ENCODE measurements at regions not wholly inside any gene's neighbourhood (a gene's known extent, or its start where the extent isn't known, plus 50 kb on each side); places are given as distances from the start of the nearest gene placed in this dataset.

DNA sequence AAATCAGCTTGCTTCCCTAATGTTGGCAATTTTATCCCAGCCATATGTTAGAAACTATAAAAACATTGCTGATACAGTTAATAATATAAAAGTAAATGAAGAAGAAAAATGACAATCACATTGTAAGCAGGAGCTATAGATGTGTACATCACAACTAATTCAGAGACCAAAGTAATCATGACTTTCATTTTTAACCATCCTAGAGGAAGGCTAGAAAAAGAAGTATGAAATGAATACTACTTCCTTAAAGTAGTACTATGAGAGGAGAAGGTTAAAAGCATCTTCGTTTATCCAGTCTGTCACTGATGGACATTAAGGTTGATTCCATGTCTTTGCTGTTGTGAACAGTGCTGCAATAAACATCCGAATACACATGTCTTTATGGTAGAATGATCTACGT is 135.5 kb downstream of the IRS2 start:
- intact Hi-C loops (cut with DNase I): no loop called here
- DNase-seq (no peak), ATAC-seq (ENCODE audit: poor library complexity) (no peak)

DNA sequence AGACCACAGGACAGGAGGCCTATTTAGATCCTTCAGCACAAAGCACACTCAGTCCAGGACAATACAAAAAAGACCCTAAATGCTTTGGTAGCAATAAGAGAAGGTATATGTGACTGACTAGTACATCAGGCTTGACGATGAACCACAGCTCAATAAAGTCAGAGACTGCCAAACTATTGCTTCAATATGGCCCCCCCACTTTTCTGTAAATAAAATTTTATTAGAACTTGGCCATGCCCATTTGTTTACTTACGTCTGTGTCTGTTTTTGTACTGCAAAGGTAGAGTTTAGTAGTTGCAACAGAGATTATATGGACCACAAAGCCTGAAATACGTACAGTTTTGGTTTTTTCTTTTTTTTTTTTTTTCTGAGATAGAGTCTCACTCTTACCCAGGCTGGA is 136.7 kb downstream of the IRS2 start:
- DNase-seq (no peak), ATAC-seq (ENCODE audit: poor library complexity) (no peak)
- intact Hi-C loops (cut with DNase I): no loop called here

DNA sequence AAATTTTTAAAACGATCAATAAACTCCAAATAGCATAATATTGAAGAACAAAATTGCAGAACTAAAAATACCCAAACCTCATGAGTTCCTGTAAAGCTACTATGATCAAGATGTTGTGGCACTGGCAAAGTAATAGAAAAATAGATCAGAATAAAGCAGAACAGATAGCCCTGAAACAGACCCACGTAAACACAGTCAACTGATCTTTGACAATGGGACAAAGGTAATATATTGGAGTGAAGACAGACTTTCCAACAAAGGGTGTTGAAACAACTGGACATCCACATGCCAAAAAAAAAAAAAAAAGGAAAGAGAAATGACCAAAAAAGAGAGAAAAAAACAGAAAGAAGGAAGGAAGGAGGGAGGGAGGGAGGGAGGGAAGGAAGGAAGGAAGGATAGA is 138.7 kb downstream of the IRS2 start:
- no peak for ATAC-seq (ENCODE audit: poor library complexity)
- DNase-seq: no peak
- intact Hi-C loops (cut with DNase I): no loop called here

DNA sequence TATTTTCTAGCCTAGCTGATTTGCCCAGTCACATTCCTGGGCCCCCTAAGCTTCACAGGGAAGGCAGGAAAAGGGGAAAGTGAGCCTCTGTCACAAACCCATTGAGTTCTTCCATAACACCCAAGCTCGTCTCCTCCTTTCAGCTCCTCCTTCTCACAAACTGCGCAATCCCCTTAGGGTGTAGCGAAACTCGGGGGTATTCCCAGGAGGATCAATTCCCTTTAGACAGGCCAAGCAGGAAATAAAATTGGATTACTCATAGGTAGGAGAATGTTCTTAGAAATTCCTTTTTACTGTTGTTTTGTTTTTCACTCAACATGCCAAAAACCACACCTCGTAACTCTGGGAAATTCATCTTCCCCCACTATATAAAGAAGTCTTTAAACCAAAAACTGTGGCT is 139.3 kb downstream of the IRS2 start:
- no peak for DNase-seq
- no peak for ATAC-seq (ENCODE audit: poor library complexity)
- intact Hi-C loops (cut with DNase I): no loop called here

DNA sequence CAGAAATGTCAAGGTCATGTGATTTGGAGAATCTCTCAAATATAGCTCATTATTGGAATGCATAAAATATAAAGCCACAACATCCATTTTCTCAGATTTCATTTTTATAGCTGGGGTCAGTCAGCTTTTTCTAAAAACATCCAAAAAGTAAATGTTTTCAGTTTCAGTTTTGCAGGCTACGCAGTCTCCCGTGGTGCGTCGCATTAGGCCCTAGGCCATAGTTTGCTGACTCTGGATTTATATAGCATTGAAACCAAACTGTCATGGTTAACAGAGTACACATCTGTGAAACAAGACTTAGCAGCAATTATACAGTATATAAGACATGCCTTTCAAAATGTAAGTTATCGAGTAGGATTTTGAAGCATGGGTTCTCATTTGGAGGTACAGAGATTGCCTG is 140.0 kb downstream of the IRS2 start:
- ATAC-seq (ENCODE audit: poor library complexity): no peak
- DNase-seq: no peak
- intact Hi-C loops (cut with DNase I): no loop called here

DNA sequence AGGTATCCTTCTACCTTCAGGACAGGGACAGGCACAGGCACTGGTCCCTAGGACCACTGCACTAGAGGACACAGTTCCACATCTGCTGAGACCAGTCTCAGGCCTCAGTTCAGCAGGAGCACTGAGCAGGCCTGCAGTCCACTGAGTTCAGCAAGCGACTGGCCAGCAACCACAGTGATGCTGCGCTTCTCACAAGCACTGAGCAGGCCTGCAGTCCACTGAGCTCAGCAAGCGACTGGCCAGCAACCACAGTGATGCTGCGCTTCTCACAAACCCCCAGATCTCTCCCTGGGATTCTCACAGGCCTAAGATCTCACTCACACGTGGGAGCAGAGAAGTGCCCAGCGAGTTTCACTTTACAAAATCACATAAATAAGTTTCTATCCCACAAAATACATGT is 140.6 kb downstream of the IRS2 start:
- intact Hi-C loops (cut with DNase I): no loop called here
- ATAC-seq (ENCODE audit: poor library complexity) (no peak), DNase-seq (peak; percentile 45)

DNA sequence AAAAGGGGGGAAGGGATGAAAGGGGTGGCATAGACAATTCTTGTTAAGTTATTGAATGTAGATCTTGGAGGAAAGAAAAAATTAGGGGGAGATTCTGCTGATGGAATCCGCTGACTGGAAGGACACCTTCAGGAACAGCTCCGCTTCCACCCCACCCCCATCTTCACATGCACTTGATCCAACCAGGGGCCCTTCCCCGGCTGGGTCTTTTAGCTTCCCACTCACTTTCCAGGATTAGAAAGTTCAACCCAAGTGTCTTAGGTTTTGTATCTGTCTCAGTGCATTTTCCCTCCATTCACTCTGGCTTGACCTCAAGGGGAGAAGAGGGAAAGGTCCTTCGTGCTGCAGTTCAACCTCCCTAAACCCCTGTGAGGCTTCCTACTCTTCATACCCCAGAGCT is 141.4 kb downstream of the IRS2 start:
- no peak for DNase-seq
- no peak for ATAC-seq (ENCODE audit: poor library complexity)
- intact Hi-C loops (cut with DNase I): no loop called here

DNA sequence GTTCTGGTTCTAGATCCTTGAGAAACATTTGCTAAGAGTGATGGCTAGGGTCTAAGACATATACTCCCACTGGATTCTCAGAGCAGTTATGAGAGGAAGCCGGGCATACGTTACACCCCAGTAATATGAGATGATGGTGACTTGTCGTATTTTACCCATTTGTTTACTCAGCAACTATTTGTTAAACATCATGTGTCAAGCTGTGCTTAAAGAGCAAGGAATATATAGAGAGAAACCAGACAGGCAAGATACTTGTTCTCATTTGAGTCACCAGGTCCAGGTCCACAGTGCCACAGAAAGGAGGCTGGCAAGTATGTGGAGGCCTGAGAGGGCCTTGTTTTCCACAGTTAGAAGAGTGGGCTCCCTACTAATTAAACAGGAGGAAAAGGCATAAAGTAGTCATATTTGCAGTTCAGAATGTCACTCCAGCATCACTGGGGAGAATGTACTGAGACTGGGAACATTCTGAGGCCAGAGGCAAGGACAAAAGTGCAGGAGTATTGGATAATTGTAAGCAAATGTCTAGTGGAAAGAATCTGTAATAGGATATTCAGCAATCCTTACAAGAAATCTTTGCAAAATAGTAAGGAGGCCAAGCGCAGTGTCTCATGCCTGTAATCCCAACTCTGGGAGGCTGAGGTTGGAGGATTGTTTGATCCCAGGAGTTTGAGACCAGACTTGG is 142.2 kb downstream of the IRS2 start:
- intact Hi-C loops (cut with DNase I): no loop called here
- DNase-seq (no peak), ATAC-seq (ENCODE audit: poor library complexity) (no peak)

DNA sequence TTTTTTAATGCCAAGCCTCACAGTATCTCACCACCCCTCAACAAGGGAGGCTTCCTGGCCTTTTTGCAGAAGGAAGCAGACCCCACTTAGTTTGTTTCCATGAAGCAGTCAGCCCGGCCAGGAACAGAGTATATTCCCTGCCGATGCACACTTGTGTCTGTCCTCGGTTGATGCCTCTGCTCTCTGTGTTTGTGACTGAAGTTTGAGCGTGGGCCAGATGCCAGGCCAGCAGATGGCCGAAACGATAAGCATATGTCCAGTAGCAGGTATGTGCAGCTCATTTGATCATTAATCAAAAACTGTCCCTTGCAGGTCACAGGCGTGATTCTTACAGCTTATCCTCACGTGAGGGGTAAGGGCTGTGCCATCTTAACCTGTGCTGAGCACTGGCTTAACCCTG is 144.0 kb downstream of the IRS2 start:
- intact Hi-C loops (cut with DNase I): no loop called here
- ATAC-seq (ENCODE audit: poor library complexity): no peak
- DNase-seq: no peak

DNA sequence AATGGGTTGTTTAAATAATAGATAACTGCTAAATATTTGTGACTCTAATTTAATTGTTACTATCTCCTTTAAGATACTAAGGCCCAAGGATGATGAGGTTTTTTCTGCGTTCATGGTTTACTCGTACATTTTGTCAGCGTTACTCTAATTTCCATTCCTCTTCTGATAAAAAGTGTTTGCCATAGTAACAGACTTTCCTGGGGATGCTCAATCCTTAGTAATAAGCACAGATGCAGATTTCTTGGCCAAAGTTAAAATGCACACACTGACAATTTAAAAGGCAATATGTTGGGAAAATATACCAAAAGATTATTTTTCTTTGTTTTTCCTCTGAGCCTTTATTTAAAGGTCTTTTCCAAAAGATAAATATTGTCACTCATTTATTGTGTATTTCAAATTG is 149.6 kb downstream of the IRS2 start:
- intact Hi-C loops (cut with DNase I): no loop called here
- DNase-seq (no peak), ATAC-seq (ENCODE audit: poor library complexity) (no peak)

DNA sequence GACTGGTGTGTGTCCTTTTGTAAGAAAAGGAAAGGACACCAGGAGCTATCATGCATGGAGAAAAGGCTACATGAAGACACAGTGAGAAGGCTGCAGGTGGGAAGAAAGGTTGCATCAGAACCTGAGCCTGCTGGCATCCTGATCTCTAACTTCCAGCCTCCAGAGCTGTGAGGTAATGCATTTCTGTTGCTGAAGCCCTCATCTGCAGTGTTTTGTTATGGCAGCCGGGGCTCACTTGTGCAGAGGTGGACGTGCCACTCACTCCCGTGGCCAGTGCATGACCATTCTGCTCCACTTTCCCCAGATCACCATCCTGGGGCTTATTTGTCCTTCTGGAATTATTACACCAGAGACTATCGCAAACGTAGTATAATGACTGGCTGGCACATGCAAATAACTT is 155.3 kb downstream of the IRS2 start:
- intact Hi-C loops (cut with DNase I): no loop called here
- ATAC-seq (ENCODE audit: poor library complexity) (no peak), DNase-seq (no peak)

DNA sequence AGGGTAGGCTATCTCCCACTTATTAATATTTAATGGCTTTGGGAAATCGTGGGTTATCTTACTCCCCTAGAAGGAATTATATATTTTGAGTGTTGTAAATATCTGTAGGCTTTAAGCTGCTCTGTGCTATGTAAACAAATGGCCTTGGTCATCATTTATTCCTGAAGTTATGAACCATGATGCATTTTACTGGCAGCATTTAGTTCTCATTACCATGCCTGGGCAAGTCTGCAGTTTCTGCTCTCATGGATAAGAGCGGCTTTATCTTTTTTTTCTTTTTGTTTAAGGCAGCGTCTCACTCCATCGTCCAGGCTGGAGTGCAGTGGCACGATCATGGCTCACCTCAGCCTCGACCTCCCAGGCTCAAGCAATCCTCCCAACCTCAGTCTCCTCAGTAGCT is 156.1 kb downstream of the IRS2 start:
- no peak for ATAC-seq (ENCODE audit: poor library complexity)
- DNase-seq: no peak
- intact Hi-C loops (cut with DNase I): no loop called here

DNA sequence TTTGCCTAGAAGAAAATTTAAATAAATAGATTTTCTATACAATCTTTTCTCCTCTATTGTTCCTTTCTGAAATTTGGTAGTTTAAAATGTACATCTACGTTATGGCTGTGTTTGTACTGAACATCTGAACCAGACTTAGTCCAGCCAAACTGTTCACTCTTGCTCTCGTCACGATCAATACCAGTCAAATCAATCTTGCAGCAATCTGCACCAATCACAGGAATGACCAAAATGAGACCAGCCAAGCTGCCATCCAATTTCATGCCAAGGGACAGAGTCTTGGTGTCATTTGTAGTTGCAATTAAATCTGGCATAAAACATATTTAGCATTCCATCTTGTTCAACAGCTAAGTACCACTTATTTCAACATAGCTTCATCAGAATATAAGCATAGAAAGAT is 156.6 kb downstream of the IRS2 start:
- intact Hi-C loops (cut with DNase I): no loop called here
- no peak for ATAC-seq (ENCODE audit: poor library complexity)
- DNase-seq: no peak

DNA sequence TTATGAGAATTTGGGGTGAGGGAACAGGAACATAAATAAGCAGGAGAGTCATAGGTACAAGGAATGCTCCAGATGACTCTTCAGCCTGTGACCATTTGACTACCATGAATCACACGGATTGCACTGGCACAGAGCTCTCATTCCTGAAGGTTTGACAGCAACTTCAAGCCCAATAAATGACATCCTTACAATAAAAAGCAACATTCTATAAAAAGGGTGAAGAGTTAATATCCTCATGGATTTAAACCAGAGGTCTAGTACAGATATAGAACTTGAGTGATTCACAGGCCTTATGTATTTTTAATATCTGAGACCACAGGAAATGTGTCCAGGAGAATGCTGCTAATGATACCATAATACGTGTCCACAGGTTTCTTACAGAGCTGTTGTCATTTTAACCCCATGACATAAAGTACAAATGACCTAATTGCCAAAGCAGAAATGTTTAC is 158.1 kb downstream of the IRS2 start:
- intact Hi-C loops (cut with DNase I): no loop called here
- DNase-seq: no peak

DNA sequence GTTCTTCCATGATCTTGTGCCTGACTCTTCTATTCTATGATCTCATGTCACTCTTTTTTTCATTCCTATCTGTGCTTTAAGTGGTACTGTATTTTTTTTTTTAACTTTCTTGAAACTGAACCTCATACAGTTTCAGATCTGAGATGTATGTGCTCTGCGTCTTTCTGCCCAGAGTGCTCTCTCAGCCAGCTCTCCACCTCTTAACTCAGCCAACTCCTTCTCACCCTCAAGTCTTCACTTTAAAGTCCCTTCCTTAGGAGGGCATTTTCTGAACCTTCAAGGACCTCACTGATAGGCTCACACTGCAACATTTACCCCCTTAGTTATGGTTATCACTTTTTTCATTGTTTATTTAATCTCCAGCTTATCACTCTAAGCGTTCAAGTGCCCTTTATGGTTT is 158.7 kb downstream of the IRS2 start:
- ATAC-seq (ENCODE audit: poor library complexity): no peak
- intact Hi-C loops (cut with DNase I): no loop called here
- DNase-seq: no peak

More for the DNA sequence above, 158.1 kb downstream of the IRS2 start:
- no peak for ATAC-seq (ENCODE audit: poor library complexity)

DNA sequence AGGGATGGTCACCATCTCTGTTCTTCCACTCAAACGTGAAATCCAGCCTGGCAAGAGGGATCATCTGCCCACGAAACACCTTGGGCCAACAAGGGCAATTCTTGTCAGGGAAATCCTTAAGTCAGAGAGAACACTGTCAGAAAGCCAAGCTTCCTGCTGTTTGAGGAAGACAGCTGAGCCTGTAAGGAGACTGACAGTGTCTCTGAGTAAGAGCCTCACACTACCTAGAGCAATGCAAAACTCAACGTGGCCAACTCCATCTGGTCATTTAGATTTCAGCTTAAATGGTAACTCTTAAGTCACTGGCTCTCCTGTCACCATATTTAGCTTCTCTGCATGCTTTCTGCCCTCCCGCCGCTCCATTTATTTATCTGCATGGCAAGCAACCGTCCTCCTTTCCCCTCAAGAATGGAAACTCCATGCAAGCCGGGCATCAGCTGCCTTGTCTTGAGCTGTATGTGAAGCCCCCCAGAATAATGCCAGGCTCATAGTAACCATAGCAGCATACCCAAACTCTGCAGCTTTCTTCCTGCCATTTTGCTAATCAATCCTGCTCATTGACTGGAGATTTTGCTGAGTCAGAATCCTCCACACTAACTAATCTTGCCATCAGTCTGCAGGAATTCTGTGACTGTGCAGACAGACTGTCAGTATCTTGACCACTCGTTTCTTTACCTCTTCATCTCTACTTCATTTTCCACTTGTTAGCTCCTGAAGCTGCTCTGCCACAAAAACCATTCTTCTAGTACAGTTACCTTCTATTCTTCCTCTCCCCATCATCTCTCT is 159.8 kb downstream of the IRS2 start:
- no peak for ATAC-seq (ENCODE audit: poor library complexity)
- no peak for DNase-seq
- intact Hi-C loops (cut with DNase I): no loop called here

DNA sequence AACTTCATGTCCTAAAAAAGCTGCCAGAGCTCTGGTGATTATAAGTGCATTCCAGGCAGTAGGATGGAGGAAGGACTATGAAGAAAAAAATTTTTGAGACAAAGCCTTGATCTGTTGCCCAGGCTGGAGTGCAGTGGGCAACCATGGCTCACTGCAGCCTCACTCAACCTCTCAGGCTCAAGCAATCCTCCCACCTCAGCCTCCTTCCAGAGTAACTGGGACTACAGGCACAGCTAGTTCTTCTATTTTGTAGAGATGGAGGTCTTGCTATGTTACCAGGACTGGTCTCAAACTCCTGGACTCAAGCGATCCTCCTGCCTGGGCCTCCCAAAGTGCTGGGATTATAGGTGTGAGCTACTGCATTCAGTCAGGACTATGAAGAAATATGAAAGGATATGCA is 161.2 kb downstream of the IRS2 start:
- no peak for DNase-seq
- no peak for ATAC-seq (ENCODE audit: poor library complexity)
- intact Hi-C loops (cut with DNase I): no loop called here

DNA sequence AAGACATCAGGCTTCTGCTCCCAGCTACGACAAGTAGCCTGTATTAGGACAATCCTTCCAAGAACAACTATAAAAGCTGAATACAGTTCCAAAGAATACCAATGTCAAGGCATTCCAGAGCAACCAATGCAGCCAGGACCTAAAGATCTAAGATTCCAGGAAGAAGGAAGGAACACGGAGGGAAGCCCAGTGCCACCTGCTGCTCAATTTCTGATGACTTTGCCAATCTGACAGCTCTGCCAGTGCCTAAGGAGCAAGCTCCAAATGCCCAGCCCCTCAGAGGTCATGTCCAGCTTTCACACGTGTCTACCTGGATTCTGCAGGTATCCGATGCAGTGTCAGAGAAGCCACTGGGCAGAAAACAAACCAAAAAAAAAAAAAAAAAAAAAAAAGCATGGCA is 164.4 kb downstream of the IRS2 start:
- no peak for DNase-seq
- intact Hi-C loops (cut with DNase I): no loop called here
- ATAC-seq (ENCODE audit: poor library complexity): no peak

DNA sequence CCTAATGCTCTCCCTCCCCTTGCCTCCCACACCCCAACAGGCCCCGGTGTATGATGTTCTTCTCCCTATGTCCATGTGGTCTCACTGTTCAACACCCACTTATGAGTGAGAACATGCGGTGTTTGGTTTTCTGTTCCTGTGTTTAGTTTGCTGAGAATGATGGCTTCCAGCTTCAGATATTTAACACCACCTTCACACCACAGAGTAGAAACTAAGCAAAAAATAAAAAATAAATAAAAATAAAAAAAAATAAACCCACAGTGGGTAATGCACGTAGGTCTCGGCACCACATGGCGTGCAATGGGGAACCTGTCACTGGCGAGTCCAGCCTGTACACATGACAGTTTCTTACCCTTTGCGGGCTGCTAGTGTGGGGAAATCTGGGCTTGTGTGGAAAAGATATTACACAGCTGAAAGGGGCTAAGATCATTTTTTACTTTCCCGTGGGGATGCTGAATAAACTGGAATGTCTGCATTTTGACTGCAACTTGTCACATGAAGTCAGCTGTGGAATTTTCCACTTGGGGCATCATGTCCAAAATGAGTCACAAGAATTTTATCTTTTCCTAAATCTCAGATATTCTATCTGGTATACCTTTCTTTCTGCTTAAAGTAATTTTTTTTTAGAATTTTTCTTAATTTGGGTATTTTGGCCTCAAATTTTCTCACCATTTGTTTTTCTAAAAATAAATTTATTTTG is 170.5 kb downstream of the IRS2 start:
- intact Hi-C loops (cut with DNase I): loop anchor here (10.0 kb wide), 1 partner anchor 169 kb away; the partner anchor contains the start of gene IRS2
- no peak for ATAC-seq (ENCODE audit: poor library complexity)
- no peak for DNase-seq
